T-helper 1 cell treated with Interleukin-12 subunit alpha and Interleukin-12 subunit beta and Interleukin-4 antibody, amounts not matched to agents 30 μg/mL and 1 μg/mL, for 36 hours (primary cell): ENCODE measurements at regions not wholly inside any gene's neighbourhood (a gene's known extent, or its start where the extent isn't known, plus 50 kb on each side); places are given as distances from the start of the nearest gene placed in this dataset.

ENCODE experiments used
- H3K27ac Mint-ChIP-seq: one replicate; pipeline ENCODE4 v1.8.0; 2021; ENCODE audit warnings: mild to moderate bottlenecking, mixed read lengths
- H3K27me3 Mint-ChIP-seq: one replicate; pipeline ENCODE4 v1.8.0; 2021; ENCODE audit warnings: low read depth, mixed read lengths
- H3K36me3 Mint-ChIP-seq: one replicate; pipeline ENCODE4 v1.8.0; 2021; ENCODE audit warnings: low read depth, mixed read lengths
- H3K4me1 Mint-ChIP-seq: one replicate; pipeline ENCODE4 v1.8.0; 2021; ENCODE audit warnings: low read depth, mixed read lengths
- H3K4me3 Mint-ChIP-seq: one replicate; pipeline ENCODE4 v1.8.0; 2021; ENCODE audit warnings: mild to moderate bottlenecking, moderate library complexity, mixed read lengths
- H3K9me3 Mint-ChIP-seq: one replicate; pipeline ENCODE4 v1.8.0; 2021; ENCODE audit warnings: mixed read lengths

DNA sequence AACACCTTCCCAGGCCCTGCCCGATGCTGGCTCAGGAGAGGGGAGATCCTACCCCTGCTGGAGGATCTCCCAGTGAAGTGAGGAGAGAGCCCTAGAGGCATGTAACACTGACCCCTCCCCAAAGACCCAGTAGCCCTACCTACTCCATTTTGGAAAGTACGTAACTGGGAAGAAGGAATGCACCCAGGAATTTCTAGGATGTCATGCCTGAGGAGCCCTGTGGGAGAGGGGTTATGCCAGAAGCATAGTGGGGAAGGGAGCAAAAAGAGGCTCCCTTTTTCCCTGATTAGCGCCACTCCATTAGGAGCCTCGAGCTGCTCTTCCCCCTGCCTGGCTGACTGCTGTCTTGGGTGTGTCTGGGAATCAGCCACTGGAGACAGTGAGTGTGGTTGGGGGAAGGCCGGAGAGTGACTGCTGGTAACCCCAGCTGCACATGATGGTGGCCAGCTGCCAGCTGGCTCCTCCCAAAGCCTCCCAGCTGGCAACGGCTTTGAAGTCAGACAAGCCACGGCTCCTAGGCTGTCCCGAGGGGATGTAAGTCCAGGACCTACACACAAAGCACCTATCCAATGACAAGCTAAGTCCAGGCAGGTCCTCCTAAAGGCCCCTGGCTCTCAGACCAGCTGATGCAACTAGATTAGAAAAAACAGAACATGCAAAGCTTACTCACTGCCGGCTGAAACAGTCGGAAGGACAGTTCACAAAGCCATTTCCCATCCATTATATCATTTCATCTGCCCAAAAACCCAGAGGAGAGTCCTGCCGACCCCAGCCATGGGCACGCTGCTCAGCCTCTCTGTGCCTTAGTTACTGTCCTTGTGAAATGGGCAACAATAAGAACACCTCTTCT lies 136.5 kb upstream of the ABCA1 start:
- H3K9me3 Mint-ChIP-seq = peaks cover 3% of the 10 kb centered on the region
- no peaks in the 10 kb centered on the region for H3K27me3 Mint-ChIP-seq
- peaks cover 5% of the 10 kb centered on the region for H3K4me1 Mint-ChIP-seq
- no peak overlapping the region for H3K4me3 Mint-ChIP-seq
- H3K27ac Mint-ChIP-seq = no peak overlapping the region
- no peaks in the 10 kb centered on the region for H3K36me3 Mint-ChIP-seq

DNA sequence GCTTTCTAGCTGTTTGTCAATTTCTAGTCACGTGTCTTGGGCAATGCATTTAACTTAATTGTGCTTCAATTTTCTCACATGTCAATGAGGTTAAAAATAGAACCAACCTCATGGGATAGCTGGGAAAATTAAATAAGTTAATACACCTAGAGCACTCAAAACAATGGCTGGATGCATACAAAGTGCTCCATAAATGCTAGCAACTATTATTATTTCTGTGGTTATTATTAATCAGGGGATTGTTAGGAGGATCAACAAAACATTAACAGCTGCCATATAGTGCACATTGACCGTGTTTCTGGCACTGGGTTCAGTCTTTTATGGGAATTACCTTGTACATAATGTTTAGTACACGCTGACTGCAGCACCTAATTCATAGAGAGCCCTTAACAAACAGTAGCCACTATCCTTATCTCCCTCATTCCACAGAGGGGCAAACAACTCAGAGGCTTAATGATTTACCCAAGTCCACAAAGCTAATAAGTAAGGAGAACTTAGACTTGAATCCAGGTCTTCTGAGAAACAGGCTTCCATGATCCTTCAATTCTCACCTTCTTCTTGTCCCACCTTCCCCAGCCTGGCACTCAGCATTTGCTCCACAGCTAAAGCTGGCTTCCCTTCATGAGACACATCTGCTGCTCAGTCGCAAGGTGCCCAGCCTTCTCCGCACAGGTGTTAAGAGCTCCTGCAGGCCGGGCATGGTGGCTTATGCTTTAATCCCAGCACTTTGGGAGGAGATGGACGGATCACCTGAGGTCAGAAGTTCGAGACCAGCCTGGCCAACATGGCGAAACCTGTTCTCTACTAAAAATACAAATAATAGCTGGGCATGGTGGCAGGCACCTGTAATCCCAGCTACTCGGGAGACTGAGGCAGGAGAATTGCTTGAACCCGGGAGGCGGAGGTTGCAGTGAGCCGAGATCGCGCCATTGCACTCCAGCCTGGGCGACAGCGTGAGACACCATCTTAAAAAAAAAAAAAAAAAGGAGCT lies 137.4 kb upstream of the ABCA1 start:
- no peak overlapping the region for H3K4me3 Mint-ChIP-seq
- H3K4me1 Mint-ChIP-seq = peaks cover 5% of the 10 kb centered on the region
- H3K9me3 Mint-ChIP-seq = peaks cover 3% of the 10 kb centered on the region
- no peaks in the 10 kb centered on the region for H3K36me3 Mint-ChIP-seq
- H3K27ac Mint-ChIP-seq = no peak overlapping the region
- no peaks in the 10 kb centered on the region for H3K27me3 Mint-ChIP-seq

DNA sequence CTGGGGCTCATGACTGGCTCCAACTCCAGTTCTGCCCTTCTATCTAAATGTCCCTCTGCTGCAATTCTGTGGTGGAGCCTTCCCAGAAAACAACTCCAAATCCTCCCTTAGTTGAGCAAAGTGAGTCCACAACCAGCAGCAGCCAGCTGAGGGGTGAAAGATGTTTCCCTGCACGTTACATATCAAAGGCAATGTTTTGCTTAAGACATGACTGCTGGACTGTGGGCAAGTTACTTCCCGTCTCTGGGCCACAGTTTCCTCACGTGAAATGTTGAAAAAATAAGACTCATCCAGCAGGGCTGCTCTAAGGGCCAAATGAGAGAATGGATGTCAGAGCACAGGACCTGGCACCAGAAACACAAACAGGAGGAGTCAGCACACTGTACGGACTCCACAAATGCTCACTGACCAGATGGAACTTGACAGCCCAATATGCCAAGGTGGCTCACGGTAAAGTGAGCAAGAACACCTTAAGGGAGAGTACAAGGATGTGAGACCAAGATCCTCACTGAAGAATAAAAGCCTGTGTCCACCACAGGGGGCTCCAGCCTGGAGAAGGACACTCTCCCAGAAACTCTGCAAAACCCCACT lies 138.4 kb upstream of the ABCA1 start:
- peaks cover 3% of the 10 kb centered on the region for H3K9me3 Mint-ChIP-seq
- no peak overlapping the region for H3K27ac Mint-ChIP-seq

DNA sequence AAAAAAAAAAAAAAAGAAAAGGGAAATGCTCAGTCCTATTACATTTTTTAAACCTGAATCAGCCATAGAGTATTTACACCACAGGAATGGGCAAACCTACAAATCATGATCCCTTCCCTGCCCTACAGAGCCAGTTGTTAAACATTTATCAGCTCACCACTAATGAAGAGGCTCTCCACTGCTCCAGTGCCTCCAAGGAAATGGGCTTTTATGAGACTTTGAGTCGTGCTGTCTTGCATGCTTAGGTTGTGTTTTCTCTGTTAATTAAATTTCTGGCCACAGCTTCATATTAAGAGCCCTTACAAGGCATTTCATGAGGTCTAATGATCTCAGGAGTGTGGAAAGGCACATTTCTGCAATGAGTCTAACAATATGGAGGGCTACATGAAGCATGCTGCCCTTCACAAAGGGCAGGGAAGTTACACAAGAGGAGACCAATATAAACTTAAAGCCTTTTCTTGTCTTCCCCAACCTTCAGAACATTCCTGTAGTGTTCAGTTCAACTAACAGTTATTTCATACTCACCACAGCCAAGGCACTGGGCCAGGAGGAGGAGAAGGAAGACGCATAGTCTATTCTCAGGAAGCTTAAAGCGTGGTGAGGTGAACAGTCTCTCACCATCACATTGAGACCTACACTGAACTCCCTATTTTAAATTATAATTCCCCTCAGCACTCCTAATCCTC lies 140.1 kb upstream of the ABCA1 start:
- Mint-ChIP-seq H3K4me3 (no peak overlapping the region), H3K36me3 (no peaks in the 10 kb centered on the region), H3K9me3 (no peaks in the 10 kb centered on the region), H3K4me1 (peaks cover 5% of the 10 kb centered on the region), H3K27ac (no peak overlapping the region), H3K27me3 (no peaks in the 10 kb centered on the region)

More for the DNA sequence above, 138.4 kb upstream of the ABCA1 start:
- peaks cover 5% of the 10 kb centered on the region for H3K4me1 Mint-ChIP-seq
- no peak overlapping the region for H3K4me3 Mint-ChIP-seq
- no peaks in the 10 kb centered on the region for H3K36me3 Mint-ChIP-seq
- H3K27me3 Mint-ChIP-seq = no peaks in the 10 kb centered on the region

DNA sequence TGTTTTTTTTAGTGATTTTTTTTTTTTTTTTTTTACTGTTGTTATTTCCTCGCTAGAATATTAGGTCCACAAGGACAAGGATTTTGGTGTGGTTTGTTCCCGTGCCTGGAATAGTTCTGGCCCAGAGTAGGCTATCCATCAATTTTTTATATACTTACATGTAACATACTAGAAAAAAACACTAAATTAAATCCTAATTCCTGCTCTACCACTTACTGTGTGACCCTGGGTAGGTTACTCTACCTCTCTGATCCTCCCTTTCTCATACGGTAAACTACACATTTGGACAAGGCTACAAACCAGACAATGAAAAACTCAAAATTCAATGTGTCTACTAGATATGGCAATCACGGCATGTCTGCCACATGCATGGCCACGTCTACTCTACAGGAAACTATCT lies 141.3 kb upstream of the ABCA1 start:
- Mint-ChIP-seq H3K4me1 (no peaks in the 10 kb centered on the region), H3K27me3 (no peaks in the 10 kb centered on the region), H3K27ac (no peak overlapping the region), H3K4me3 (no peak overlapping the region), H3K36me3 (no peaks in the 10 kb centered on the region), H3K9me3 (no peaks in the 10 kb centered on the region)

DNA sequence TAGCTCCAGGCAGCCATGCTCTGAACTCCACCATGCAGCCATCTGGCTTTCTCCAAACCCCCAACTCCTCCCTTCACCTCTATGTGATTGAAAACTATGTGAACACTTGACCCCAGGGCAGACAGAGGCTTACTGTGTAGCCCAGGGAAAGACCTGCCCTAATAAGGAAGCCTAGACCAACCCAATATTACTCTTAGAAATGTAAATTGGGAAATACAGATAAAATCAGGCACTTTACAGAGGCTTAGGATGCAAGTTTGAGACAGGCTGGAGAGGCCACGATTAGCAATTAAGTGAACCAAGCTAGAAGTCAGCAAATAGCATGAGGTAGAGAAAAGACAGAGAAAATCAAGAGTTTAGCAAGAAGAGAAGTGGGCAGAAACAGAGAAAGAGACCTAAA lies 141.7 kb upstream of the ABCA1 start:
- H3K4me1 Mint-ChIP-seq = no peaks in the 10 kb centered on the region
- no peak overlapping the region for H3K27ac Mint-ChIP-seq
- H3K27me3 Mint-ChIP-seq = no peaks in the 10 kb centered on the region
- no peaks in the 10 kb centered on the region for H3K36me3 Mint-ChIP-seq
- no peaks in the 10 kb centered on the region for H3K9me3 Mint-ChIP-seq
- no peak overlapping the region for H3K4me3 Mint-ChIP-seq

DNA sequence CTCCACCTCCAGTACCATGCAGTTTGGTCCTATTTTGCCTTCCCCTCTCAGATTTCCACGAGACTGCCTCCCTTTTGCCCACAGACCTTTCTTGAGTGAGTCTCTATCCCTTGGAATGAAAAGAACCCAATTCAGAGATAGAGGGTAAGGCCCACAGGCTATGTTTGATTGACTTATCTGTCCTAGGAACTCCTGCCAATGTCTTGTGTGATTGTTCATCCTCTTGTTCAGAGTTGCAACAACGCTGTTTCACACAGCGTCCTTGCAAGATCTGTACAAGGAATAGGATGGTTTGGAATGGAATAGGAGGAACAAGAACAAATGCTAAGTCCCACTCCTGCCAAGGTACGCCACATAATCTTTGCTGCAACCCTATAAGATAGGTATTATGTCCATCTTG lies 142.2 kb upstream of the ABCA1 start:
- no peaks in the 10 kb centered on the region for H3K9me3 Mint-ChIP-seq
- no peaks in the 10 kb centered on the region for H3K4me1 Mint-ChIP-seq
- H3K27me3 Mint-ChIP-seq = no peaks in the 10 kb centered on the region
- no peak overlapping the region for H3K4me3 Mint-ChIP-seq
- H3K27ac Mint-ChIP-seq = no peak overlapping the region
- H3K36me3 Mint-ChIP-seq = no peaks in the 10 kb centered on the region

DNA sequence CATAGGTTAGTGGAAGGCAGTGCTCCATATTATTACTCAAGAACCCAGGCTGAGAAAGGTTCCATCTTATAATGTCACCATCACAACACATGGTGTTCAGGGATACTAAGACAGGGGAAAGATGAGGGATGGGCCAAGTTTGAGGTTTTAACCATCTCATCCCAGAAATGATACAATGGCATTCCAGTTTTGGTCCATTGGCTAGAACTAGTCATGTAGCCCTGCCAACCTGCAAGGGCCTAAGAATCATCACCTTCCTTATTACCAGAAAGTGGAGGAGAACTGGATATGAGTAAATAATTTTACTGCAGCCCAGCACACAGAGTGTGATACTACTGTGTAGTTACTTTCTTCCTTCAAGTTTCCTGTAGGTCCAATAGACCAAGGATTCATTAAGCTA lies 144.5 kb upstream of the ABCA1 start:
- no peaks in the 10 kb centered on the region for H3K9me3 Mint-ChIP-seq
- no peak overlapping the region for H3K4me3 Mint-ChIP-seq
- H3K36me3 Mint-ChIP-seq = no peaks in the 10 kb centered on the region
- H3K27me3 Mint-ChIP-seq = no peaks in the 10 kb centered on the region
- no peaks in the 10 kb centered on the region for H3K4me1 Mint-ChIP-seq
- no peak overlapping the region for H3K27ac Mint-ChIP-seq

DNA sequence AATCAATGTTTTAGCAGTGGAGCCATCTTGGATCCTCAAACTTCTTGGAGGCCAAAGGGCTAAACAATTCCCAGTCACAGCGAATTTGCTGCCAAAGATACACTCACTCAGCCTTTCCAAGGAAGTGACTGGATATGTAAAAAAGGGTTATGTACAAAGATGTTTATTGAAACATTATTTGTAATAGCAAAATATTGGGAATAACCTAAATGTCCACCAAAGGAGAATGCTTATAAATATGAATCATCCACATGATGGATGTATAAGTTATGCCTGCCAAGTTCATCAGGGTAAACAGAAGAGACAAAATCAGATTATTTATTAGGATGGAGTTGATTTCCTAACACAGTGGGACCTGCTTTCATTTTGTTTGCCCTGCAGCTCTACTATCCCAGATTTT lies 145.2 kb upstream of the ABCA1 start:
- Mint-ChIP-seq H3K4me1 (no peaks in the 10 kb centered on the region), H3K27ac (no peak overlapping the region), H3K9me3 (no peaks in the 10 kb centered on the region), H3K27me3 (no peaks in the 10 kb centered on the region), H3K36me3 (no peaks in the 10 kb centered on the region), H3K4me3 (no peak overlapping the region)

DNA sequence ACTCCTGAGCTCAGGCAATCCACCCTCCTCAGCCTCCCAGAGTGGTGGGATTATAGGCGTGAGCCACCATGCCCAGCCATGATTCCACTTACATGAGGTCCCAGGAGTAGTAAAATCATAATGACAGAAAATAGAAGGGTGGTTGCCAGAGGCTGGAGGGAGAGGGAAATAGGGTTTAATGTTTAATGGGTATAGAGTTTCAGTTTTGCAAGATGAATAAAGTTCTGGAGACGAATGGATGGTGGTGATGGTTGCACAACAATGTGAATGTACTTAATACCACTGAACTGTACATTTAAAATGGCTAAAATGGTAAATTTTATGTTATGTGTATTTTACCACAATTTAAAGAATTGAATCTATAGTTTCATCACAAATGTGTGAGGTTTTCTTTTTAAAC lies 146.5 kb upstream of the ABCA1 start:
- Mint-ChIP-seq H3K4me3 (no peak overlapping the region), H3K36me3 (no peaks in the 10 kb centered on the region), H3K9me3 (no peaks in the 10 kb centered on the region), H3K4me1 (no peaks in the 10 kb centered on the region), H3K27me3 (no peaks in the 10 kb centered on the region), H3K27ac (no peak overlapping the region)

DNA sequence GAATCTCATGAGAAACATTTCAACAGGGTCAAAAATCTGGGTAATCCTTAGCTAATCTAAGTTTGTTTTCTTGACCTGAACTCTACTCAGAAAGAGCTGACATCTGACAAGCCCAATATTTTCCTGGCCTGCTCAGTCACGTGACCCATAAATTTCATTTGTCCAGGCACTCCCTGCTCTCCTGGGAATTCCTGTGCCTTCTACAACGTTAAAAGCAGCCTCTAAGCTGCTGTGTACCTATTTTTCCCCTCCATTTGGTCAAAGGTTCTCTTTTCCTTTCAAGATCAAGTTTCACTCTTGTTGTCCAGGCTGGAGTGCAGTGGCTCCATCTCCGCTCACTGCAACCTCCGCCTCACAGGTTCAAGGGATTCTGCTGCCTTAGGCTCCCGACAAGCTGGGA lies 148.8 kb upstream of the ABCA1 start:
- Mint-ChIP-seq H3K9me3 (no peaks in the 10 kb centered on the region), H3K27me3 (no peaks in the 10 kb centered on the region), H3K27ac (no peak overlapping the region), H3K36me3 (no peaks in the 10 kb centered on the region), H3K4me3 (no peak overlapping the region), H3K4me1 (no peaks in the 10 kb centered on the region)

DNA sequence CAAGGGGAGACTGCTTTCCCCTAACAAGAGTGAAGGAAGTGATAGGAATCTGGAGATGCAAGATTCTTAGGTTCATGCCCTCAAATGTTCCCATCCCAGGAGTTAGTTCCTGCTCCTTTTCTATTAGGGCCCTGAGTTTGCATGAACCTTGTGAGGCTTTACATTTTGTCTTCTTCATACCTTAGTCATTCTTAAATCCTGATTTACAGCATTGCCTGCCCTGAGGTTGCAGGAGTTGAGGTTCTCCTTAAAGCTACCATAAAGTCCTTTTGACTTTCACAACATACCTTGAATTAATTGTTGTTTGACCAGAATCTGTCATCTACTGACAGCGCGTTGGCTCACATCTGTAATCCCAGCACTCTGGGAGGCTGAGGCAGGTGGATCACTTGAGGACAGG lies 151.5 kb upstream of the ABCA1 start:
- Mint-ChIP-seq H3K27me3 (no peaks in the 10 kb centered on the region), H3K4me3 (no peak overlapping the region), H3K9me3 (no peaks in the 10 kb centered on the region), H3K4me1 (no peaks in the 10 kb centered on the region), H3K27ac (no peak overlapping the region), H3K36me3 (no peaks in the 10 kb centered on the region)

DNA sequence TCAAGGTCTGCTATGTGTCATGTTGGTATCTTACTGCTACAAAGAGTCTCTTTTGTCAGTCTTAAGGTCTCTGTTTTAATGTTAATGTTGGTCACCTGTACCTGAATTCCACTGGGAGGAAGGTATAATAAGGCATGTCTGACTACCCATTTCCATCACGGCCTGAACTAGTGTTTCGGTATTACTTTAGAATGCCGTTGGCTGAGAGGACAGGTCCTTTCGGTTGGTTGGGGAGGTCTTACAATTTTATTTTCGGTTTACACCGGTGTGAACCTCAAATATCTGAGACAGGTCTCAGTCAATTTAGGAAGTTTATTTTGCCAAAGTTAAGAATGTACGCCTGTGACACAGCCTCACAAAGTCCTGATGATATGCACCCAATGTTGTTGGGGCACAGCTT lies 154.9 kb upstream of the ABCA1 start:
- no peak overlapping the region for H3K4me3 Mint-ChIP-seq
- H3K27ac Mint-ChIP-seq = no peak overlapping the region
- H3K9me3 Mint-ChIP-seq = no peaks in the 10 kb centered on the region
- peaks cover 4% of the 10 kb centered on the region for H3K27me3 Mint-ChIP-seq
- no peaks in the 10 kb centered on the region for H3K4me1 Mint-ChIP-seq
- no peaks in the 10 kb centered on the region for H3K36me3 Mint-ChIP-seq

DNA sequence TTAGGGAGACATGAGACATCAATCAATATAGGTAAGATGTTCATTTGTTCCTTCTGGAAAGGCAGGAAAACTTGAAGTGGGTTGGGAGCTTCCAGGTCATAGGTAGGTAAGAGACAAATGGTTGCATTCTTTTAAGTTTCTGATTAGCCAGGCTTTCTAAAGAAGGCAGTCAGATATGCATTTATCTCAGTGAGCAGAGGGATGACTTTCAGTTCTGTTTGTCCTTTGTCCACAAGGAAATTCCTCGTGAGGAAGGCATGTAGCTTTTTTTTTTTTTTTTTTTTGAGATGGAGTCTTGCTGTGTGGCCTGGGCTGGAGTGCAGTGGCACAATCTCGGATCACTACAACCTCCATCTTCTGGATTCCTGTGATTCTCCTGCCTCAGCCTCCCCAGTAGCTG lies 155.3 kb upstream of the ABCA1 start:
- Mint-ChIP-seq H3K27ac (no peak overlapping the region), H3K27me3 (peaks cover 4% of the 10 kb centered on the region), H3K4me3 (no peak overlapping the region), H3K36me3 (no peaks in the 10 kb centered on the region), H3K9me3 (no peaks in the 10 kb centered on the region), H3K4me1 (no peaks in the 10 kb centered on the region)
